CD4-positive, alpha-beta T cell treated with Interleukin-6 for 4 hours (primary cell): ENCODE measurements at regions not wholly inside any gene's neighbourhood (a gene's known extent, or its start where the extent isn't known, plus 50 kb on each side); places are given as distances from the start of the nearest gene placed in this dataset.
"Not testable (repeated sequence)": the region's sequence is repeated elsewhere in the genome, so short reads cannot be mapped to it uniquely, and the experiment has no call there.

Experiments
- DNase-seq: peaks from one replicate; pipeline ENCODE4 v3.0.0-alpha.2; 2020; ENCODE audit warnings: mixed read lengths

GRCh38 chr2:238502088-238502810 lies 75.5 kb downstream of the ASB1 start:
- no peak for DNase-seq

- no peak for DNase-seq
These were observed 76.4 kb downstream of the ASB1 start for GRCh38 chr2:238502956-238503791.

DNA sequence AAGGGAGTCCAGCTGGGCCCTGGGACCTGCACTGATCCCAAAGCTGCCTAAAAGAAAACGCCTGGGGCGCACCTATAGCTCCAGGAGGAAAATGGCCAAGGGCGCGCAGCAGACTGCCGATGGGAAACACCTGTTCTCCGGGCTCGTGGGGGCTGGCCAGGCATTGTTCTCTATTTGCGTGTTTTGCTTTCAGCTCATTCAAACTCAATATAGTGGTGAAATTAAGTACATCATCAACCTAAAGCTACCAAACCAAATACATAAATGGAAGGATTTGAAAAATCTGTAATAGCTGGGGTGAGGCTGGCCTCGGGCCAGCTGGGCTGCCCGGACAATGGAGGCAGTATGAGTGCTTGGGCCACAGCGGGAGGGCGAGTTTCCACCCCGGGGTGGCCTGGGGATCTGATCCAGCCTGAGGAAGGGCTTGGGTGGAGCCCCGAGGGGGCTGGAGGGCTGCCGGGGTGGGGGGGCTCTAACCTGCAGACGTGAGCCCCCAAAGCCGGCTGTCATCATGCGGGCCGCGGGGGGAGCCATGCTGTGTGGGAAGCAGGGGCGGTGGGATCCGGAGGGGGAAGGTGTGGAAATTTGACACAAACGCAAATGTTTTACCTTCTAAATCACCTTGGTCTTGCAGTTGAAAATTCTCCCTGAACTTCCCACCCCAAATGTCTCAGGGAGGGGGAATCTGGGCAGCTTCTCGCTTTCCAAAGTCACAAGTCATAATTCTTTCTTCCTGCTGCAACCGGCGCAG lies 77.6 kb downstream of the ASB1 start:
- no peak for DNase-seq

- DNase-seq = no peak
These were observed 78.6 kb downstream of the ASB1 start for GRCh38 chr2:238505119-238505891.

GRCh38 chr2:238505892-238506280 lies 79.2 kb downstream of the ASB1 start:
- DNase-seq = no peak

DNA sequence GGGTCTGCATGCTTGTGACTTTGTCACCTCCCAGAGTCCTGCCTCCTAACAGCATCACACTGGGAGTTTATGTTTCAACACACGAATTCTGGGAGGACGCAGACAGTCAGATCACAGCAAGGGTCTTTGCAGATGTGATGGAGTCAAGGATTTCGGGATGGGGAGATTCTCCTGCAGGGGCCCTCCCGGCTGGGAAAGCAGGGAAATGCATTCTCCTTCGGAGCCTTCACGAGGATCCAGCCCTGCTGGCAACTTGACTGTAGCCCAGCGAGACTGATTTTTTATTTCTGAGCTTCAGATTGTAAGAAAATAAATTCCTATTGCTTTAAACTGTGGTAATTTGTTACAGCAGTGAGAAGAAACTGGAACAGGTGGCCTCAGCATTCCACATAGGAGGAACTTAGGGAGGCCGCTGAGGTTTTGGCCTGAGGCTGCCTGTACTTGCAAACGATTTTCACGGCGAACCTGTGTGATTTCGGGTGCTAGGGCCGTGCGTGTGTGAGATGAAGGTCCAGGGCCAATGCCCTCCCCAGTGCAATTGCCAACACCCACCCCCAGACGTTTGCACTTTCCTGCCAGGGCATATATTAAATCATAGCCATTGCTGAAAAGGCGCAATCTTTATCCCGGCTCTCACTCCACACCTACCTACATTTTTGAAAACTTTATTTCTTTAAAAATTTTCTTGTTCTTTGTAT lies 79.8 kb downstream of the ASB1 start:
- DNase-seq = no peak

- no peak for DNase-seq
These were observed 81.1 kb downstream of the ASB1 start for GRCh38 chr2:238507836-238508235.

- no peak for DNase-seq
These were observed 82.6 kb downstream of the ASB1 start for GRCh38 chr2:238509151-238509835.

DNA sequence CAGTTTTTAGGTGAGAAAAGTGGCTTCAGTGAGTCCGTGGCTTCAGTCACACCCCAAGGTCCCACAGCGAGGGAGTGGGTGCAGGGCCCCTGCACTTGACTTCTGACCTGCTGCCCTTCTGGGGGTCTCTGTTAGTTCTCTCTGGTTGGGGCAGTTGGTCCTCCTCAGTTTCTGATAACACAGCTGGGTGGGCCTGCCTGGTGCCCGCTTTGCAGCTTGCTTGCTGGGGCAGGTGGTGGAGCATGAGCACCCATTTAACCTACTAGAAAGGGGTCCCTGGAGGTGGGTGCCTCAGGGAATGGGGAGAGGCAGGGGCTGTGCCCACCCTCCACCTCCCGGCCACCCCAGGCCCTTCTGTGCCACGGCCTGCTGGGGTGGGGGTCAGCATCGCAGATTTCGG lies 83.2 kb downstream of the ASB1 start:
- DNase-seq = no peak

- no peak for DNase-seq
These were observed 84.3 kb downstream of the ASB1 start for GRCh38 chr2:238510911-238511613.

GRCh38 chr2:238511614-238511950 lies 84.9 kb downstream of the ASB1 start:
- DNase-seq = no peak

- DNase-seq = no peak
These were observed 85.6 kb downstream of the ASB1 start for GRCh38 chr2:238512247-238512867.

DNA sequence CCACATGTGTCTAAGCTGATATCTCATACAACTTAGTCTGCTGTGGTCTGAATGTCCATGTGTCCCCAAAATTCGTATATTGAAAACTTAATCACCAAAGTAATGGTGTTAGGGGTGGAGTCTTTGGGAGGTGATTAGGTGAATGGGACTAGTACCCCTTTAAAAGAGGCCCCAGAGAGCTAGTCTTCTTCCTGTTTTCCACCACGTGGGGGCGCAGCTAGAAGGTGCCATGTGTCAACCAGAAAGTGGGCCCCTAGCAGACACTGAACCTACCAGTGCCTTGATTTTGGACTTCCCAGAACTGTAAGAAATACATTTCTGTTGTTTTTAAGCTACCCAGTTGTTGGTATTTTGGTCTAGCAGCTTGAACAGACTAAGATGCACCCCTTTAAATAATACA lies 86.6 kb downstream of the ASB1 start:
- no peak for DNase-seq

- DNase-seq = not testable (repeated sequence)
These were observed 87.3 kb downstream of the ASB1 start for GRCh38 chr2:238514024-238514423.

GRCh38 chr2:238515377-238515776 lies 88.7 kb downstream of the ASB1 start:
- no peak for DNase-seq

GRCh38 chr2:238517209-238517608 lies 90.5 kb downstream of the ASB1 start:
- DNase-seq = no peak

DNA sequence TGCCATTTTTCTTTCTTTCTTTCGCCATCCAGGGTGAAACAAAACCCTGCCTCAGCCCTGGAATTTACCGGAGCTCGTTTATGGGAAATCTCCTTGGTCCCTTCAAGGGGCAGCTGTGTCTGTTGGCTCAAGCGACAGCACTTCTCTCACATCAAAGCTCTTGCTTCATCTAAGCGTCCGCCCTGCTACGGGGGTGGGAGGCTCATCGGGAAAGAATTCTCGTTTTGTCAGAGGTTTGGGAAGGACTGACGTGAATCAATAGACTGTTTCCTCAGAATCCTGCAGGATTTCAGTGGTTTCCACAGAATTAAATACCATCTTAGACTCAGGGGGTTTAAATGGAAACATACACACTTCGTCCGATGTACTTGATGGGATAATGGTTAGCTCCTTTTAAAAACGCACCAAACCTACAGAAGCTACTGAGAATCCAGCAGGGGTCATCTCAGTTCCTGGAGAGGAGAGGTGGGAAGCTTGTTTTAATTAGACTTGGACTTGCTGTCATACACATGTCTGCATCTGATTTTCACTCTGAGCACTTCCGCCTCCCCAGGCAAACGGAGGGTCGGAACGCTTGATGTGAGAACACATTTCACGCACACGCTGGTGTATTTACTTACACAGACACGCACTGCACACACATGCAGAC lies 91.6 kb downstream of the ASB1 start:
- DNase-seq = no peak

- no peak for DNase-seq
These were observed 92.1 kb downstream of the ASB1 start for GRCh38 chr2:238518821-238519186.

DNA sequence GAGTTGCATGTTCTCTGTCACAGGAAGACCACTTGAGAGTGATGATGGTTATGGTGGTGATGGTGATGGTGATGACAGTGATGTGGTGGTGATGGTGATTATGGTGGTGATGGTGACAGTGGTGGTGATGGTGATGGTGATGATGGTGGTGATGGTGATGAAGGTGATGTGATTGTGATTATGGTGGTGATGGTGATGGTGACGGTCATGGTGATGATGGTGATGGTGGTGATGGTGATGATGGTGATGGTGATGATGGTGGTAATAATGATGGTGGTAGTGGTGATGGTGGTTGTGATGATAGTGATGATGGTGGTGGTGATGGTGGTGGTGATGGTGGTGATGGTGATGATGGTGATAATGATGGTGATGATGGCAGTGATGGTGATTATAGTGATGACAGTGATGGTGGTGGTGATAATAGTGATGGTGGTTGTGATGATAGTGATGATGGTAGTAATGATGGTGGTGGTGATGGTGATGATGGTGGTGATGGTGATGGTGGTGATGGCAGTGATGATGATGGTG lies 93.7 kb downstream of the ASB1 start:
- DNase-seq = no peak

- no peak for DNase-seq
These were observed 94.3 kb downstream of the ASB1 start for GRCh38 chr2:238521002-238521401.
